ENCODE measurements at regions not wholly inside any gene's neighbourhood (a gene's known extent, or its start where the extent isn't known, plus 50 kb on each side); places are given as distances from the start of the nearest gene placed in this dataset.

- TF ChIP-seq CTCF (conservative IDR thresholded peaks at IDR 0.05): no peak
- no peak for TF ChIP-seq ZFX (IDR thresholded peaks at IDR 0.05)
These were observed 97.6 kb upstream of the AGAP1 start for GRCh38 chr2:235396071-235396846.
